ENCODE measurements at regions not wholly inside any gene's neighbourhood (a gene's known extent, or its start where the extent isn't known, plus 50 kb on each side); places are given as distances from the start of the nearest gene placed in this dataset.

DNA sequence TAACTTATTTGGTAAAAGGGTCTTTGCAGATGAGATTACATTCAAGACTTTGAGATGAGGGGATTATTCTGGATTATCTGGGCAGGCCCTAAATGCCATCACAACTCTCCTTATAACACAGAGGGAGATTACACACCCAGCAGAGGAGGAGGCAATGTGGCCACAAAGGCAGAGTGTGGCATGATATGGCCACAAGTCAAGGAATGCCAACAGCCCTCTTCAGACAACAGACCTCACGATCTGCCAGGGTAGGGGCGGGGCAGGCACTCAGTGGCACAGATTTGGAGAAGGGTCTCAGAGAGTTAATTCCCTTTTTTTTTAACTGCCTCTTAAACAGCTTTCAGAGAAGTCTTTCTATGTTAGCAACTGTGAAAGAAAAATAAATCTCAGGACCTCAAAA lies 96.9 kb downstream of the CYP26B1 start (continued):
- no peak for TF ChIP-seq NR2C2 (IDR thresholded peaks at IDR 0.05; ENCODE audit: borderline replicate concordance, control insufficient read depth, insufficient read length, low read depth)

- FAIRE-seq (no peak), DNase-seq (ENCODE audit: low read depth, low spot score) (no peak), ATAC-seq (no peak)
- ChIA-PET SMC1A (ENCODE audit: uncharacterized antibody, unreplicated experiment) (no interaction called here), RAD21 (ENCODE audit: unreplicated experiment) (no interaction called here), CTCF (no interaction called here), POLR2A (no interaction called here)
- TF ChIP-seq YBX1 (IDR thresholded peaks at IDR 0.05) (no peak), TAF1 (IDR thresholded peaks at IDR 0.05; ENCODE audit: borderline replicate concordance, low read depth, low read length) (no peak)
- in situ Hi-C loops (cut with MboI), result no loop called here
- no peak overlapping the region for H3K4me3 ChIP-seq
- no peaks in the 10 kb centered on the region for H3K36me3 ChIP-seq (ENCODE audit: control insufficient read depth in 2 of 2, insufficient read depth in 2 of 2, low read length in 1 of 2)
- H3K4me2 ChIP-seq (ENCODE audit: control insufficient read depth, insufficient read depth), result no peak overlapping the region
- H4K20me1 ChIP-seq (ENCODE audit: control insufficient read depth, insufficient read depth), result no peaks in the 10 kb centered on the region
- no peak overlapping the region for H3K27ac ChIP-seq (ENCODE audit: control insufficient read depth, insufficient read depth)
- intact Hi-C loops (cut with micrococcal nuclease; ENCODE audit: unreplicated experiment), result no loop called here
- no peak overlapping the region for H2AFZ ChIP-seq (ENCODE audit: control insufficient read depth, low read depth, low read length)
- H3K9ac ChIP-seq (ENCODE audit: control insufficient read depth, insufficient read depth, low read length), result no peak overlapping the region
- H3K27me3 ChIP-seq (replicated peaks in 1 of 2; ENCODE audit: control insufficient read depth in 2 of 2, insufficient read depth in 2 of 2, low read length in 1 of 2), result no peaks in the 10 kb centered on the region
- no TSS peak for BruUV-seq (replicated peaks)
- H3K4me1 ChIP-seq (ENCODE audit: control insufficient read depth, insufficient read depth, low read length), result no peaks in the 10 kb centered on the region
- no peaks in the 10 kb centered on the region; the same call in 2 of the 3 replicates for H3K9me3 ChIP-seq (replicated peaks; ENCODE audit: control insufficient read depth, insufficient read depth, low read length)
- H3K79me2 ChIP-seq (ENCODE audit: control insufficient read depth, insufficient read depth, low read length), result no peaks in the 10 kb centered on the region
Measured at GRCh38 chr2:72048881-72049477, 98.7 kb downstream of the CYP26B1 start.

DNA sequence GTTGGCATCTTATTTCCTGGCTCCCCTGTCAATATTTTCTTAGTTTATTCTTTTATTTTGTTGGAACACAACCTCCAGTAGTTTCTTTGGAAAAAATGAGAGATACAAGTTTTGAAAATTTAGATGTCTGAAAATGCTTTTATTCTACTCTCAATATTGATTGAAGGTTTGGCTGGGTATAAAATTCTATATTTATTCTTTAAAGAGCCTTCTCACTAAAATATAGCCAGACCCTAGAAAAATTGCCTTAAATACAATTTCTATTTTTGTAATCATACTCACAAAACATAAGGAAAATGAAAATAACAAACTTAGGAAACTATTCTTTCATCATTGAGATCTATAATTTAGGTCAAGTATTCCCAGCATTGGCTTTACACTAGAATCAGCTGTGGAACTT lies 103.7 kb downstream of the CYP26B1 start:
- RAD21 ChIA-PET (ENCODE audit: unreplicated experiment), result no interaction called here
- in situ Hi-C loops (cut with MboI) (no loop called here), intact Hi-C loops (cut with micrococcal nuclease; ENCODE audit: unreplicated experiment) (no loop called here)
- H4K20me1 ChIP-seq (ENCODE audit: control insufficient read depth, insufficient read depth), result no peaks in the 10 kb centered on the region
- POLR2A ChIA-PET, result no interaction called here
- no peak overlapping the region for H3K4me3 ChIP-seq
- no peak for FAIRE-seq
- no peak overlapping the region for H3K27ac ChIP-seq (ENCODE audit: control insufficient read depth, insufficient read depth)
- ATAC-seq, result no peak
- H3K79me2 ChIP-seq (ENCODE audit: control insufficient read depth, insufficient read depth, low read length), result no peaks in the 10 kb centered on the region
- CTCF ChIA-PET, result no interaction called here
- no peaks in the 10 kb centered on the region for H3K9me3 ChIP-seq (replicated peaks; ENCODE audit: control insufficient read depth, insufficient read depth, low read length)
- SMC1A ChIA-PET (ENCODE audit: uncharacterized antibody, unreplicated experiment), result no interaction called here
- H3K4me1 ChIP-seq (ENCODE audit: control insufficient read depth, insufficient read depth, low read length), result no peaks in the 10 kb centered on the region
- no peak overlapping the region for H3K9ac ChIP-seq (ENCODE audit: control insufficient read depth, insufficient read depth, low read length)
- H3K36me3 ChIP-seq (ENCODE audit: control insufficient read depth in 2 of 2, insufficient read depth in 2 of 2, low read length in 1 of 2), result no peaks in the 10 kb centered on the region
- BruUV-seq (replicated peaks), result no TSS peak
- no peak overlapping the region for H2AFZ ChIP-seq (ENCODE audit: control insufficient read depth, low read depth, low read length)
- DNase-seq (ENCODE audit: low read depth, low spot score), result no peak
- TF ChIP-seq BCLAF1 (IDR thresholded peaks at IDR 0.05), result no peak
- no peak overlapping the region for H3K4me2 ChIP-seq (ENCODE audit: control insufficient read depth, insufficient read depth)
- no peaks in the 10 kb centered on the region for H3K27me3 ChIP-seq (replicated peaks in 1 of 2; ENCODE audit: control insufficient read depth in 2 of 2, insufficient read depth in 2 of 2, low read length in 1 of 2)

Data from GM12878 (cell line).